NCI-H345 treated with DMSO at 0.1 percent for 48 hours (cell line): ENCODE measurements at regions not wholly inside any gene's neighbourhood (a gene's known extent, or its start where the extent isn't known, plus 50 kb on each side); places are given as distances from the start of the nearest gene placed in this dataset.
A peak's percentile ranks its signal among the peaks of the same experiment; 100 is the strongest.

ENCODE experiments used
- DNase-seq: peaks from one replicate; lab custom pipeline; 2025; ENCODE audit not compliant: unreplicated experiment; lab: John Stamatoyannopoulos, UW

DNA sequence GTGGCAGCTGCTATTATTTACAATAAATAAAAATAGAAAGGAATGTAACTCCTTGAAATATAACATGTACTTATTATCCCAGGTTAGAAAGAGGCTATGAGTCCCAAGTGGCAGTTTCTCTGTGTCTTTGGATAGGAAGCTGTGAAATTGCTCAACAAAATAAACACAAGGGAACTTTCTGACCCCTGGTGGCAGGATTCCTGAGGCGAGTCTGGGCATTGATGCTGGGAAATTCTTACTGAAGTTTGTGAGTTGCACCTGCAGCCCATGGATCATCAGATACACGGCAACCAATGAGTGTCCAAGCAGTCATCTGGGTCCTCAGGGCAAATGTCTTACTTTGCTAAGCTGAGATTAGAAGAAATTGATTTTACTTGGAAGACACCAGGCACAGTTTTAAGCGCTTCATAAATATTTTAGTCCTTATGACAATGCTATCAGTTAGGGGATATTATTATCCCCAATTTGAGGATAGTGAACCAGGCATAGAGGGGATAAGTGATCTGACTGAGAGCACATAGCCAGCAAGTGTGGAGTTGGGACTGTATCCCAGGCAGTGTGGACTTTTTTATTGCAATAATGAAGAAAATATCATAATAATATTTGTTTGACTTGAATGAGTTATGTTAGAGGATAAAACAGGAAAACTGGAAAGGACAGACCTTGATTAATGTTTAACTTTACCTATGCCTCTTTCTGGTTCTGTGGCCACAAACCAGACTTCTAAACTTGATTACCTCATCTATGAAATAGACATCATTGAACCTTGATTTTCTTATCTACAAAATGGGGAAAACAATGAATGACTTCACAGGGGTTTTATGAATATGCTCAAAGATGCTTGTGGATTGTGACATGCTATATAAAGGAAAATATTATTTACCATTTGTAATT lies 265.5 kb upstream of the ADAMTSL1 start:
- no peak for DNase-seq

DNA sequence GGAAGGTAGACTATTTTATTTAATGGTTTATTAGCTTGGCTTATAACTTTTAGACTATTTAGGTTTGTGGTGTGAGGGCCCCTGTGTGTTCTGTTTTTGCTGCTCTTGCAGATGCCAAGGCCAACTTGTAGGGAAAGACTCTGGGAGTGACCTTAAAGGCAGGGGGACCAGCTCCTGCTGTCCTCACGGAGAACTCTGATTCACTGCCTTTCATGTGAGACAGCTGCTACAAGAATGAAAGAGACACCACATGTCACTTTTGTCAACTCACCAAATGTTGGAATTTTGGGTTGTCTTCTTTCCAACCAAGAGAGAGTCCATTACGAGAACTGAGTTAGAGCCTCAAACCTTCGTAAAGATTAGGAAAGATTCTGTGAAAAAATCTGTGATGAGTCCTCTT lies 258.3 kb upstream of the ADAMTSL1 start:
- DNase-seq, result no peak

DNA sequence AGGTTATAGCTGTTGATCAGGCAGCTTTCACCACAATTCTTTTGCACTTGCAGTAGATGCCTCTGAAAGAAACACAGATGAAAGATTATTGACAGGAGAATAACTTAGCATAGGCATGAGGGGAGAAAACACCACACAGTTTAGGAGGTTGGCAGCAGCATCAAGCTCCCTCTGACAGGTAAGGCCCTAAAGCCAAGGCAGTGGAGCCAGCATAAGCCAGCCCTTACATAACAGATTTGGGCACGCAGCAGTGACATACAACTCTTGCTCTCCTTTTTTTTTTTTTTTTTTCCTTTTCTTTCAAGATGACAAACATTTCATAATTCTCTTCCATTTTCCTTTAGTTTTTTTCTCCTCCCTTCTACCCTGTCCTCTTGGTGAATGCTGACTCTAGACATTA lies 257.6 kb upstream of the ADAMTSL1 start:
- DNase-seq, result no peak

DNA sequence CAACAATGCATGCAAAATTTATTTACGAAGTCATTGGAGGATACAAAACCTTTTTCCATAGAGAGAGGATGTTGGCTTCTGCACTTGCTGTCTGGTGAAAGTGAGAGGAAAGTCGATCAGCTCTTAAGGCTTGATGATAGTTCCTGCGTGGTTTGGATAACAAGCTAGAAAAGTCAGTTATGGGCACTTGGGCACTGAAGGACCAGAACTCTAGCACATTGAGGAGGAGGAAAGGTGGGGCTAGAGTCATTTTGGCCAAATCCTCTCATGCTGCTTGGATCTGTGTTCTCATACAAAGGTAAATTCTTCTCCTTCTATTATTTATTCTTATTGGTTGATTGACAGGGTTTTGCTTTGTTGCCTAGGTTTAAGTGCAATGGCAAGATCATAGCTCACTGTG lies 245.9 kb upstream of the ADAMTSL1 start:
- no peak for DNase-seq

DNA sequence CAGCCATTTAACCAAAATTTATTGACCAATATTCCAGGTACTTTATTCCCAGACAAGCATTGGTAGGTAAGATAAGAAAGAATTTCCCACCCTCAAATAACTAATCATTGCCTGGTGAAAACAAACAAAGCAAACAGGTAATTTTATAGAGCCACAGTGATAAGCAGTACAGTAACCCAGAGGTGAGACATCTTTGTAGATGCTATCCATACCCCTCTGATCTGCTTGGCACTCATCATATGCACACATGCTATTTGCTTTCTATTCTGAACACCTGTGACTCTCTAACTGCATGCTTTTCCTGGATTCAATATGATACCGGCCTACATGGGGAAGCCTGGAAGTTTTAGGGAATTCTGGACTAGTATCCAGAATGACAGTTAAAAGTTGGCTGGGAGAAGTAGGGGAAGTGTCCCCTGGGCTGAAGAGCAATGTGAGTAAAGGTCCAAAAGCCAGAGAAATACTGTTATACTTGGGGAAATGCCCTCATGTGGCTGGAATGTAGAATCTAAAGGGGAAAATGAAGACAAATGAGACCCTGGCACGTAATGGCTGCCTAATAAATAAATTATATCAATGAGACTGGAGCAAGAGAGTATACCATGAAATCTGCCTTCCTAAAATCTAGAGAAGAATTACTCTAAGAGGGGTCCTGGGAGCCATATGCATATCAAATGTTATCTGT lies 243.8 kb upstream of the ADAMTSL1 start:
- DNase-seq, result no peak

DNA sequence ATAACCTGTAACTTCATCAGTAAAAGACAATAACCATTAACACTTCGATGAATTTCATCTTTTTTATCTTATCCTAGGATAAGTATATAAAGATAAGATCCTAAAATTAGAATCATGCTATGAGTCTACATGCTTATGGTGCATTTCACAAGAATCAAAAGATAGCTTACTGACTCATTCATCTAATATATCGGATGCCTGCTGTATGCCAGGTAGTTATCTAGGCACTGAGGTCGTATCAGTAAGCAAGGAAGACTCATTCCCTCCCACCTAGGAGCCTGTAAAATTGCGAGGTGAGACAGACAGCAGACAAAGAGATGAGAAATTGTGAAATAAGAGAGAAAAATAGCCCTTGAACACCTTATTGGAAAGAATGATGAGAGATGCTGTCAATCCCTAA lies 240.6 kb upstream of the ADAMTSL1 start:
- DNase-seq, result no peak

DNA sequence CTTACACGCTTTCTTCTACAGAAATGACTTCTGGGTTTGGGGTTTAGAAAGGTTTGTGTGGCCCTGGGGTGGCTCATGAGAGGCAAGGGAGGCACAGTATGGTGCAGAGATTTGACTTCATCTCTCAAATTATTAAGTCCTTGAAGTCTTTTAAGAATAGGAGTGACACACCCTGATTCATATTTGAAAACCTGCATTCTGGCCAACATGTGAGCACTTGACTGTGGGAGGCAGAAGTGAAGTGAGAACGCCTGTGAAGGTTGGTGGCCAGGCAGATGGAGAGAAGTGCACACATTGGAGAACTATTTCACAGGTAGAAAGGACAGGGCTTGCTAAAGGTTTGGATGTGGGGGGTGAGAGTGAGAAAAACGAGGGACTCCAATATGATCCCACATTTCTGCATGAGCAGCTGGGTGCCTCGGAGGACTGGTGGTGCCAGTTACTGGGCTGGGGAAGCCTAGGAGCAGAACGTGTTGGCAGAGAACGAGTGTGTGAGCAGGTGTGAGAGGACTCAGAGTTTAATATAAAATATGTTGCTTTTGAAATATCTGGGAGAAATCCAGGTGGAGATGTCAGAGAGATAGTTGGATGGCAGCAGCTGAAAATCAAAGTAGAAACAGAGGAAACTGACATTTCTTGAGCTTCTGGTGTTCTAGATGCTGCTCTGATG lies 240.0 kb upstream of the ADAMTSL1 start:
- no peak for DNase-seq

DNA sequence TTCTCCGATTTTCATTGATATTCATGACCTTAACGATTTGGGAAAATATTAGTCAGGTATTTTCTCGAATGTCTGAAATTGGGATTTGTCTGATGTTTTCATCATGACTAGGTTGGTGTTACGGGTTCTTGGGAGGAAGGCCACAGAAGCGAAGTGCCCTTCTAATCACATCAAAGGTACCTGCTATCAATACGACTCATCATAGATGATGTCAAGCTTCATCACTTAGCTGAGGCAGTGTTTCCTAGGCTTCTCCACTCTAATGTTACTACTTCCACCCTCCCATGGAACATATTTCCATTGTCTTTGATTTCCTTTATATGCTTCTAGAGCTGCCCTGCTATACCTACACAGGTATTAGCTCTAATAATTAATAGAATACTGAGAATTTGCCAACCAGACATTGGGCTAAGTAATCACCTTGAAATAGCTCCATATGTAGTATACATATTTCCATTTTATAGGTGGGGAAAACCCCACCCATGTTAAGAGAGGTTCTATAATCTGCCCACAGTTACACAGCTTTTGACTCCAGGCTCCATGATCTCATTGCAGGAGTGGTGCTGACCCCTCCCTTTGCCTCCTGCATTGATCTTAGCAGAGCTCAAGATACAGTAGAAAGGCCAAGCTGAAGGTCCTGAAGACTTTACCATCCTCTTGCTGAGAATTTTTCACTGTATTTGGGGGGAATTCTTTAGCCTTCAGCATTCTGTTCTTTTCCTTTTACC lies 238.6 kb upstream of the ADAMTSL1 start:
- no peak for DNase-seq

DNA sequence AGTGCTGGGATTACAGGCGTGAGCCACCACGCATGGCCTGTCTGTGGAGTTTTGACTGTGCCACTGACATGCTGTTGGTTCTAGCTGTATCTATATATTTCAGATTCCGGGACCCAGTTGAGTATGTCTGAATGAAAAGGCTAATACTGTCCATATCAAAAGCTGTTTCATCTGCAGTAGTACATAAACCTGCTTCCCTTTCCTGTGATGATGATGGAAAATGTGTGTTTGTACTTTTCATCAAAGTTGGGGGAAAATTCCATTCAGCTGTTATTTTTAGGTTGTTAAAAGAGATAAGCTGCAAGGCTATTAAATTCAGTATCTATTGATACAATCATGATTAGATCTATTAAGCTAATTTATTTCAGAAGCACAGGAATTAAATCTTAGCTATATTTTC lies 237.6 kb upstream of the ADAMTSL1 start:
- DNase-seq, result no peak

DNA sequence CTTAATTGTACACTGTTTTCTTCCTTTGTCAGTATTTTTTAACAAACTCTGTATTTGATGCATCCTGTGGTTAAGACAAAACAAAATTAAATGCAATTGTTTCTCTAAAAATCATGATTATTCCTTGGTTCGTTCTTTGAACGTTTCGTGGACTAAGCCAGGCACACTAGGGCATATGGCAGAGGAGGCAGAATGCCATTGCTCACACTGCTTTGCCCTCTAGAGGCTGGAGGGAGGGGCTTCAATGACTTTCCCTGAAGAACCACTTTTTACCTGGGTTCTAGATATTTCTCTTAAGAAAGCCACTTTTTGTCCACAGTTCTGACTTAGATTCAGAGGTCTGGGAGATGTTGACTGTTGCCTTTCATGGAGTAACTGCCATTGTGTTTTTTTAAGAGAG lies 236.2 kb upstream of the ADAMTSL1 start:
- no peak for DNase-seq

DNA sequence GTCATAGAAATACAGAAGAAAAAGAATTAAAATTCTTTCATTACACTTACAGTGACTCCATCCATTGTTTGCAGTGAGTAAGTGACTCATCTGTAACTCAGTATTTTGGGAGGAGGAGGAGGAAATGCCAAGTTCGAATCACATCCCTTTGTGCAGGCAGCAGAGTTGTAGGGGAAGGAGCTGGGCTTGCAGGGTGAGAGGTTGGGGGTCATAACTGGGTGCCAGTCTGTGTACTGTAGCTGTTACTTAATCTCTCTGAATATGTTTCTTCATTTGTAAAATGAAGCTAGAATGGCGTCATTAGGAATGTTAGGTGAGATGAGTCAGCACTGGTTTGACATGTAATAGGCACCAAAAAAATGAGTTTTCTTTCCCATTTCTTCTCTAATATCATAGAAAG lies 235.7 kb upstream of the ADAMTSL1 start:
- no peak for DNase-seq

DNA sequence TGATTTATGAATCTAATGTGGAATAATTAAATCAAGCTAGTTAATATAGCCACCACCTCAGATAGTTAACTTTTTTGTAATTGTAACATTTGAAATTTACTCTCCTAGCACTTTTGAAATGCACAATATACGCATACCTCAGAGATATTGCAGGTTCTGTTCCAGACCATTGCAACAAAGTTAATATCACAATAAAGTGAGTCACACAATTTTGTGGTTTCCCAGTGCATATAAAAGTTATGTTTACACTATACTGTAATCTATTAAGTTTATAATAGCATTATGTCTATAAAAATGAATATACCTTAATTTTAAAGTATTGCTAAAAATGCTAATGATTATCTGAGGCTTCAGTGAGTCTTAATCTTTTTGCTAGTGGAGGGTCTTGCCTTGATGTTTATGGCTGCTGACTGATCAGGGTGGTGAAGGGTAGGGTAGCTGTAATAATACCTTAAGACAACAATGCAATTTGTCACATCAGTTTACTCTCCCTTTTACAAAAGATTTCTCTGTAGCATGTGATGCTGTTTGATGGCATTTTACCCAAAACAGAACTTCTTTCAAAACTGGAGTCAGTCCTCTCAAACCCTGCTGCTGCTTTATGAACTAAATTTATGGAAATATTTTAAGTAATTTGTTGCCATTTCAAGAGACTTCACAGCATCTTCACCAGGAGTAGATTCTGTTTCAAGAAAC lies 235.1 kb upstream of the ADAMTSL1 start:
- no peak for DNase-seq

DNA sequence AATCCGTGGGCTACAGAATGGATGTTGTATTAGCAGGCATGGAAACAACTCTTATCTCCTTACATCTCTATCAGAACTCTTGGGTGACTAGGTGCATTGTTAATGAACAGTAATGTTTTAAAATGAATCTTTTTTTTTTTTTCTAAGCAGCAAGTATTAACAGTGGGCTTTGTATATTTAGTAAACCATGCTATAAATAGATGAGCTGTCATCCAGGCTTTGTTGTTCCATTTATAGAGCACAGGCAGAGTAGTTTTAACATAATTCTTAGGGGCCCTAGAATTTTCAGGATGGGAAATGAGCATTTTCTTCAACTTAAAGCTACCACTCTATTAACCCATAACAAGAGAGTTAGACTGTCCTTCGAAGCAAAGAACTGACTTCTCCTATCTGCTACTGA lies 233.7 kb upstream of the ADAMTSL1 start:
- DNase-seq, result no peak

DNA sequence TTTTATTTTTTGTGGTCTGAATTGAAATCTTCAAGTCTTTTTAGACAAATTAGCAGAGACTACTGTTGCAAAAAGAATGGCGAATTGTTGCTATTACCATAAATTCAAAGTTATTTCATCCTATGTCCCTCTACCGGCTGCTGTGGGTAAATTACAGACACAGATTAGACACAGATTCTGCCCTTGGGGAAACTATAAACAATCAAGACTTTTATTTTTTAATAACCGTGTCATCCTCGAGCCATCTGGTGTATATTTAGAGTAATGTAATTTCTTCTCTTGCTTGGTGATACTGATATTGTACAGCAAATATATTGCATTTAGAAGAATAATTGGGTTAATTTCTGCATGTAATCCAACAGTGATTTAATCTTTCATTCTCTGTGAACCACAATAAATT lies 228.0 kb upstream of the ADAMTSL1 start:
- DNase-seq, result no peak

DNA sequence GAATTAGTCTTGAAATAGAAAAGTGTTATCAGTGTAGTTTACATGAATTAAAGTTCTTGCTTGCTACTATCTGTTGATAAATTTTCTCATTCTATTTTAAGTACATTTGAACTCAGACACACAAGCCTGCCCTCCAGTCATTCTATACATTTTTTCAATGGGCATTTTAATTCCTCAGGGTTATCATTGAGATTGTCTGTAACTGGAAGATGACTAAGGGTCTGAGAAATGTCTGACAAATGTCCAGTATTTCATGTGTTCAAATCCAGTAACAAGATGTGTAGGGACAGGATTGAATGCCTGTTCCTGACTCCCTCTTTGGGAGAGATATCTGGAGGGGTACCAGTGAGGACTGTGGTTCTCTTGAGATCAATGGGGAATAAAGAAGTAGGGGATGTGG lies 223.9 kb upstream of the ADAMTSL1 start:
- DNase-seq, result no peak

DNA sequence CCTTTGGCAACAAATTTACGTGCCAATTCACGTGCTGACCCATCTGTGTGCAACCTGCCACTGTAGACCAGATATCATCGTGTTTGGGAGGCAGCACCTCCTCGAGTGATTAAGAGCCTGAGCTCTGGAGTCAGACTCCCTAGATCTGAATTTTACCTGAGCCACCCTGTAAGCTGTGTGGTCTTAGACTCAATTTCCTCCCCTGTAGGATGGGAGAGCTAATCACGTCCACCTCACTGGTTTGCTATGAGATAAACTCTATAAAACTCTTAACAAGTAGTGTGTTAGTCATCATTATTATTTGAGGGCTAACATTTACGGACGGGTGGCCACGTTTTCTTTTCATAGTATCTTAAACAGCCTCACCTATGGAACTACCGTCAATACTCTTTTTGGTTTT lies 220.0 kb upstream of the ADAMTSL1 start:
- no peak for DNase-seq

DNA sequence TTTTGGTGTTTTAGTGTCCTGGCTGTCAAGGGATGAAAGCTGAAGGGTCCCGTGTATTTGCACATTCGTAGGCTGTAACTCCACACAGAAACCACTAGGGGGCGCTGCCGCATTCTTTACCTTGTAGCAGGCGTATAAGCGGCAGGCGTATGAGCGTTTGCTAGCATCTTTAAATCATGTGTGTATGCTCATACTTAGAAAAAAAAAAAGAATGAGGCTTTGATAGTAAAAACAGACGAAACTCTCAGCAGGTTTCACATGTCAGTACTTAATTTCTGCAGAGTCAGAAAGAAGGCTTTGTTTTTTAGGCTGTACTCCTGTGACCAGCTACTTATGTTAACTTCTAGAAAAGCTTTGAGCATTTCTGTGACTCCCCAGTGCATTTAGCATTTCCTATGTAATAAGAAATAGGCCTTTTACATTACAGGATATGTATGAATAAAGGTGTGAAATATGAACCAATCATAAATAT lies 218.8 kb upstream of the ADAMTSL1 start:
- peak; percentile 79 for DNase-seq

DNA sequence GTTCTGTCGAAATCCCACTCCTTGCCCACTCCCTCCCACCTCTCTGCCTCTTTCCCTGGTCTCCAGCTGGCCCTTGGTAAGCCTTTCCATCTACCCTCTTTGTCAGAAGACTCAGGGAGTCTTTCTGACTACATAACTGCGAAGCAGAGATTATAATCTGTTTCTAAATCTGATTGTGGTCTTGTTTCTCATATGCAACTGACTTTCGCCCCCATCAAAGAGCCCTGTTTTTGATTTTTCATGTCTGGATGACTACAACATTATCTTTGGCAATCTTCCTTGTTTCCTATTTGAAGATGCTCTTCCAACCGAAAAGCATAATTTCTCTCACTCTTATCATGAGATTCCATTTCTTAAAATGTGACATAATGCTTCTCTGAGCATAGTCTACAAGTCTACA lies 218.2 kb upstream of the ADAMTSL1 start:
- no peak for DNase-seq

DNA sequence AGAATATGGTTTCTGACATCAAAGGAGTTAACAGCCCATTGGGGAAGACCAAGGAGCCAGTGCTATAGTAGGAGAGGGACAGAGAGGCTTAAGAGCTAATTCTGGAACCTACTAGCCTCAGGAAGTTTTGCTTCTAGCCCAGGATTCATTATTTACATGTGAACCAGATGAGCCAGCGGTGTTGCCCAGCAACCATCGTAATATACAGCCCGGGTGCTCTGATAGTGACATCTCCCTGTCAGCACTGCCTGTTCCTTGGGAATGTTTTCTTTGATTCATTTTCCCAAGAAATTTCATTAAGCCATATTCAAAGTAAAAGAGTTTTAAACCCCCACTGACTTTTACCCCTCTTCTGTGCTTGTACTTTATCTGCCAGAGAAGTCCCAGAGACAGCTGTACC lies 217.4 kb upstream of the ADAMTSL1 start:
- DNase-seq, result no peak

DNA sequence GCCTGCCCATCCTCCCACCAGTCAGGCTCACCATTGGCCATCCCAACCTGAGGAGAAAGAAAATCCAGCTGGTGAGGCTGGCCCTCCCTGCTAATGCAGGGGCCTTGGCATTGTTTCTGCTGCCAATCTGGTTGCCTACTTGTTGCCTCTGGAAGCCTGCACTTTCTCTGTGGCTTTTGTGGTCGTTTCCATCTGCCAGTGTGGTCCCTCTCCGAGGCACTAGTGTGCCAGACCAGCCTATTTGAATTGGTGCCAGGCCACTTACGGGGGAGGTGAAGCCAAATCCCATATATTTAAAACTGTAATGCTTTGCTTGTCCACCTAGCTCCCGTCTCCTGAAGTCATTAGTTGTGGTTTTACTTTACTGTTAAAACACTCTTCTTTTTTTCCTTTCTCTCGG lies 213.4 kb upstream of the ADAMTSL1 start:
- peak; percentile 7 for DNase-seq

DNA sequence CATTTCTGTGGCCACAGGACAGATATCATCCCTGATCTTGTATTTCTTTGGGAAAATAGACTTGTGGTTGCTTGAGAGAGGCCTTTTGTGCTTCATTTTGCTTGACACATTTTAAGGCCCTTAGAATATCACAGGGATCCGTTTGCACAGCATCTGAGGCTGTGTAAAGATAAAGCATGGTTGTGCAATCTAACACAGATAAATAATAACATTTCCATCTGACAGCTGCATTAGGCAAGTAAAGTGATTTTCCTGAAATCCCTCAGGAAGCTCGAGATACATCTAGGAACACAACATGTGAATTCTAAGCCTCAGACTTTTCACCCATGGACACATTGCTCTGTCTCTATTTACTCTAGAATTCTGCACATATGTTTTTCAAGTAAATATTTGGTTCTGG lies 212.8 kb upstream of the ADAMTSL1 start:
- DNase-seq, result no peak
